HFF-Myc (cell line): ENCODE measurements at regions not wholly inside any gene's neighbourhood (a gene's known extent, or its start where the extent isn't known, plus 50 kb on each side); places are given as distances from the start of the nearest gene placed in this dataset.

Source experiments
- DNase-seq: peaks from one replicate; pipeline ENCODE4 v3.0.0-alpha.2; 2011; ENCODE audit warnings: low read depth; ENCODE audit errors: extremely low read depth
- H3K4me3 ChIP-seq: replicated peaks from 2 replicates; pipeline ENCODE4 v1.5.1; 2011; ENCODE audit warnings: low read depth, mild to moderate bottlenecking, control low read depth, low read length
- CTCF ChIP-seq: IDR thresholded peaks from 2 replicates; pipeline ENCODE4 v1.5.1; 2012; ENCODE audit warnings: mild to moderate bottlenecking, low read depth, low read length, control low read depth; ENCODE audit errors: missing control alignments

DNA sequence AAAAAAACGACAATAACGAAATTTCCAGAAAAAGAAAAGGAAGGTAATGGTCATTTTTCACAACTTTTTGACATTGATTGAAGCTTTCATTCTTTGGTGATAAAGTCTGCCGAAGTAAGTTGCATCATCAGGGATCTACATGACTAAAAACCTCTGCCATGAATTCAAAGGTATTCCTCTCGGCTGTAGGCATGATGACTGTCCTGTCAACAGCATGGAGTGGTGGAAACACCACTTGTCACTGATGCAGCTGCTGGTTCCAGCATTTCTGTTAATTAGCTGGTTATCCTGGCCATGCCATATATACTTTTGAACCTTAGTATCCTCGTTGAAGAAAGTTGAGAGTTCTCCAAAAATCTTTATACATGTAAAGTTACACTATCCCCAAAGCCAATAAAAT lies 859.0 kb upstream of the ARPP21 start:
- no peak overlapping the region for H3K4me3 ChIP-seq
- no peak for DNase-seq
- no peak for TF ChIP-seq CTCF

- no peak for DNase-seq
- TF ChIP-seq CTCF = no peak
- H3K4me3 ChIP-seq = no peak overlapping the region
These were observed 858.4 kb upstream of the ARPP21 start for GRCh38 chr3:34780973-34781372.

DNA sequence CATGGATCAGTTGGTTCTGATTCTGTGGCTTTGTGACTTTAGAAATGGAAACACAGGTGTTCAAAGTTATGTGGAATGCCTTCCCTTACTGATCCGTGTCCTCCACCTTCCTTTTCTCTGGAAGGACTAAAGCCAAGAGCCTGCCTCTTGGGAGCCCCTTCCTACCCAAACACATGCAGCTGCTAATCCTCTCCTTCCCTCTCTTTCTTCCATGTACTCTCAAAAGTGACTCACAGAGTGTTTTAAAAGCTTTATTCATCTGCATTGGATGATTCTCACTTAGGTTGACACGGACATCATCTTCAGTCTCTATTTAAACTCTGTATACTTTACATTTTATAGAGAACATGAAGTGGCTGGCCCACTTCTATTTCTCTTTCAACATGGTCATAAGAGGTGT lies 856.5 kb upstream of the ARPP21 start:
- H3K4me3 ChIP-seq = no peak overlapping the region
- no peak for DNase-seq
- TF ChIP-seq CTCF = no peak

GRCh38 chr3:34783876-34784275 lies 855.4 kb upstream of the ARPP21 start:
- no peak overlapping the region for H3K4me3 ChIP-seq
- TF ChIP-seq CTCF = no peak
- no peak for DNase-seq

GRCh38 chr3:34793057-34793456 lies 846.3 kb upstream of the ARPP21 start:
- no peak for TF ChIP-seq CTCF
- H3K4me3 ChIP-seq = no peak overlapping the region
- no peak for DNase-seq

DNA sequence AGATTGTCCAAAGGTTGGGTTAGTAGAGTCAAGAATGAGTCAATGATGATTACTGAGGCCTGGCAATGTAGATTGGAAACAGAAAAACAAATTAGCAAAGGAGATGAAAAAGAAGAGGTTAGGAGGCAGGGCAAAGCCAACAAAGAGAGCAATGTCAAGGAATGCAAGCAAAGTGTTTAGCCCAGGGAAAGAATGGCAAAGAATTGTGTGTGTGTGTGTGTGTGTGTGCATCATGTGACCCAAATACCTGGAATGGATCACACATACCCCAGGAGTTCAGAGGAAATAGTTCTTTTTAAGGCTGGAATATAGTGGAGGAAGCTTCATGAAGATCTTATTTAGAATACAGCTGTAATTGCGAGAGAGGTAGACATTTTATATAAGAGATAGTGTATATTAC lies 831.7 kb upstream of the ARPP21 start:
- no peak overlapping the region for H3K4me3 ChIP-seq
- TF ChIP-seq CTCF = no peak
- DNase-seq = no peak

- H3K4me3 ChIP-seq = no peak overlapping the region
- no peak for TF ChIP-seq CTCF
- no peak for DNase-seq
These were observed 831.0 kb upstream of the ARPP21 start for GRCh38 chr3:34808287-34808686.
